ENCODE measurements at regions not wholly inside any gene's neighbourhood (a gene's known extent, or its start where the extent isn't known, plus 50 kb on each side); places are given as distances from the start of the nearest gene placed in this dataset.

- no peak for FAIRE-seq
- no peak for DNase-seq (ENCODE audit: insufficient read length, low spot score)
Observed at GRCh38 chrX:49773993-49774392, 55.1 kb upstream of the PAGE4 start.

- DNase-seq (ENCODE audit: insufficient read length, low spot score) (no peak), FAIRE-seq (no peak)
Observed at GRCh38 chrX:49767236-49767635, 61.9 kb upstream of the PAGE4 start.

- DNase-seq (ENCODE audit: insufficient read length, low spot score) (no peak), FAIRE-seq (no peak)
Observed at GRCh38 chrX:49762175-49762720, 66.5 kb upstream of the PAGE1 start.

- DNase-seq (ENCODE audit: insufficient read length, low spot score): peak; percentile 1
- no peak for FAIRE-seq
Observed at GRCh38 chrX:49761481-49761880, 65.7 kb upstream of the PAGE1 start.

GRCh38 chrX:49760290-49760890, 64.6 kb upstream of the PAGE1 start:
- FAIRE-seq: no peak

GRCh38 chrX:49756692-49757091, 60.9 kb upstream of the PAGE1 start:
- FAIRE-seq (no peak), DNase-seq (ENCODE audit: insufficient read length, low spot score) (no peak)

More at GRCh38 chrX:49760290-49760890, 64.6 kb upstream of the PAGE1 start:
- DNase-seq (ENCODE audit: insufficient read length, low spot score): no peak

GRCh38 chrX:49754233-49754857, 58.6 kb upstream of the PAGE1 start:
- FAIRE-seq (peak; percentile 90), DNase-seq (ENCODE audit: insufficient read length, low spot score) (no peak)

GRCh38 chrX:49753691-49754090, 57.9 kb upstream of the PAGE1 start:
- DNase-seq (ENCODE audit: insufficient read length, low spot score) (no peak), FAIRE-seq (no peak)

GRCh38 chrX:49748211-49748956, 52.6 kb upstream of the PAGE1 start:
- no peak for DNase-seq (ENCODE audit: insufficient read length, low spot score)
- FAIRE-seq: no peak

GRCh38 chrX:49746306-49746705, 50.5 kb upstream of the PAGE1 start:
- no peak for DNase-seq (ENCODE audit: insufficient read length, low spot score)
- no peak for FAIRE-seq

Data from GM19239 (cell line).